Calu3 (cell line): ENCODE measurements at regions not wholly inside any gene's neighbourhood (a gene's known extent, or its start where the extent isn't known, plus 50 kb on each side); places are given as distances from the start of the nearest gene placed in this dataset.

ENCODE experiments used
- BruUV-seq: library from RNA; stranded (reverse); fragments of 400-500 nt; replicated peaks from 2 replicates; lab custom pipeline; 2021; lab: Mats Ljungman, UMichigan
- CTCF ChIA-PET: fragments of 300-600 bp; sonication (Branson Sonifier 250); formaldehyde crosslinking; loops from one replicate; lab custom pipeline; 2022; ENCODE audit warnings: antibody characterized with exemption; lab: Charles Lee
- DNase-seq: peaks from one replicate; pipeline ENCODE4 v3.0.0; 2022
- H3K27ac Mint-ChIP-seq: one replicate; pipeline ENCODE4 v1.8.0; 2022; ENCODE audit warnings: mixed read lengths; ENCODE audit not compliant: unreplicated experiment
- H3K27me3 Mint-ChIP-seq: one replicate; pipeline ENCODE4 v1.8.0; 2022; ENCODE audit warnings: mixed read lengths; ENCODE audit not compliant: unreplicated experiment
- H3K36me3 Mint-ChIP-seq: one replicate; pipeline ENCODE4 v1.8.0; 2022; ENCODE audit warnings: mild to moderate bottlenecking, moderate library complexity, mixed read lengths; ENCODE audit not compliant: insufficient read depth, unreplicated experiment
- H3K4me1 Mint-ChIP-seq: one replicate; pipeline ENCODE4 v1.8.0; 2022; ENCODE audit warnings: mild to moderate bottlenecking, low read depth, mixed read lengths; ENCODE audit not compliant: unreplicated experiment
- H3K4me3 Mint-ChIP-seq: one replicate; pipeline ENCODE4 v1.8.0; 2022; ENCODE audit warnings: mild to moderate bottlenecking, low read depth, moderate library complexity, mixed read lengths; ENCODE audit not compliant: unreplicated experiment
- H3K9me3 Mint-ChIP-seq: one replicate; pipeline ENCODE4 v1.8.0; 2022; ENCODE audit warnings: low read depth, mixed read lengths; ENCODE audit not compliant: unreplicated experiment
- CTCF ChIP-seq: fragments of 200-600 bp; IDR thresholded peaks from one replicate; pipeline ENCODE4 v1.8.0; 2022; ENCODE audit warnings: antibody characterized with exemption; ENCODE audit not compliant: unreplicated experiment
- intact Hi-C: fragments of 100-400 bp; cut with micrococcal nuclease; formaldehyde crosslinking; loops from one replicate; pipeline ENCODE4 v1.10.0; 2022; ENCODE audit not compliant: unreplicated experiment

- no peaks in the 10 kb centered on the region for H3K4me1 Mint-ChIP-seq
Measured at GRCh38 chr11:131231317-131231940, 139.0 kb upstream of the NTM start.

GRCh38 chr11:131232261-131232660 lies 138.2 kb upstream of the NTM start:
- no TSS peak for BruUV-seq
- DNase-seq, result no peak
- Mint-ChIP-seq H3K4me1 (no peaks in the 10 kb centered on the region), H3K4me3 (no peak overlapping the region), H3K36me3 (no peaks in the 10 kb centered on the region), H3K27ac (no peak overlapping the region), H3K27me3 (no peaks in the 10 kb centered on the region), H3K9me3 (peaks cover 3% of the 10 kb centered on the region)
- CTCF ChIA-PET, result no interaction called here
- no peak for TF ChIP-seq CTCF
- intact Hi-C loops, result no loop called here

More at GRCh38 chr11:131231317-131231940, 139.0 kb upstream of the NTM start:
- Mint-ChIP-seq H3K4me3 (no peak overlapping the region), H3K27me3 (no peaks in the 10 kb centered on the region), H3K9me3 (peaks cover 3% of the 10 kb centered on the region), H3K36me3 (no peaks in the 10 kb centered on the region), H3K27ac (no peak overlapping the region)
- no TSS peak for BruUV-seq
- CTCF ChIA-PET, result no interaction called here
- intact Hi-C loops, result no loop called here
- no peak for DNase-seq
- TF ChIP-seq CTCF, result no peak

GRCh38 chr11:131234221-131234620 lies 136.2 kb upstream of the NTM start:
- intact Hi-C loops, result no loop called here
- CTCF ChIA-PET, result no interaction called here
- no peak for TF ChIP-seq CTCF
- no TSS peak for BruUV-seq
- H3K4me1 Mint-ChIP-seq, result no peaks in the 10 kb centered on the region
- no peaks in the 10 kb centered on the region for H3K27me3 Mint-ChIP-seq
- no peak for DNase-seq
- no peaks in the 10 kb centered on the region for H3K36me3 Mint-ChIP-seq
- H3K27ac Mint-ChIP-seq, result no peak overlapping the region
- H3K4me3 Mint-ChIP-seq, result no peak overlapping the region
- peaks cover 4% of the 10 kb centered on the region for H3K9me3 Mint-ChIP-seq

DNA sequence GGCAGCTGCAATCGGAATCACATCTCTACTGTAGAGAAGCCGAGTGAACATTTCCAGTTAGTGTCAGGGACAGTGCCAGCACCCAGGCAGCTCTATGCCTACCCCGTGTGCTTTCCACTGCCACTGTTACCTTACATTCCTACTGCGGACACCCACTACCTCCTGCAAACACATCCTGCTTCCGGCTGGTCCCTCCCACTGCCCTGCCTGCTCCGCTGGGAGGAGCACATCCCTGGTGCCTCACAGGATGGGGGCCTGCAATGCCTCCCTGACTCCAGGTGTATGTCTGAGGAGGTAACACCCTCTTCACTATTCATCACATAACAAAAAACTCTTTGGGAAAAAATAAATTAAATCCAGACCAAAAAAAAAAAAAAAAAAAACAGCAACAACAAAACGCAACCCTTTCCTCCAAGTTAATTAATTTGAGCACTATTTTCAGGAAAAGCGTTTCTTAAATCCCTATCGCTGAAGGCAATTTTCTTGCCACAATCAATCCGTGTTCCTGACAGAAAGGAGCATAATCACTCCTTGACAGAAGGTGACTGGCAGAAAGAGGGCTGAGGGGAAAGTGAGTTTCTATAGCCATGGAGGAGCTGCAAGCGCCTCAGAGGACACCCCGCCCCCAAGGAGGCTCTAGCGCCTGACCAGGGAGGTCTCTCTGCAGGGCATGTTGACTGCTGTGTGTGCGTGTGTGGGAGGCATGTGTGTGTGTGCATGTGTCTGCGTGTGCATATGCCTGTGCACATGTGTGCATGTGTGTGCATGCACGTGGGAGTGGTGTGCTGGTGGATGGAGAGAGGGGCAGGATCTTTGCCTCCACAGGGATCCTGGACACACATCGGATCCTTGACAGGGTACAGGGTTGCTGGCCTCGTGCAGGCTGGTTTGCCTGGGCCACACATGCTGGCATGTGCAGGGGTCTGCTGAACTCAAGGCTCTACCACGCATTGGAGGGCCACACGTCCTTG lies 134.8 kb upstream of the NTM start:
- H3K27me3 Mint-ChIP-seq, result no peaks in the 10 kb centered on the region
- BruUV-seq, result no TSS peak
- TF ChIP-seq CTCF, result no peak
- H3K4me3 Mint-ChIP-seq, result no peak overlapping the region
- H3K4me1 Mint-ChIP-seq, result no peaks in the 10 kb centered on the region
- no peak overlapping the region for H3K27ac Mint-ChIP-seq
- DNase-seq, result no peak
- CTCF ChIA-PET, result no interaction called here
- H3K36me3 Mint-ChIP-seq, result no peaks in the 10 kb centered on the region
- peaks cover 7% of the 10 kb centered on the region for H3K9me3 Mint-ChIP-seq
- intact Hi-C loops, result no loop called here
